Panc1 (cell line): ENCODE measurements at regions not wholly inside any gene's neighbourhood (a gene's known extent, or its start where the extent isn't known, plus 50 kb on each side); places are given as distances from the start of the nearest gene placed in this dataset.

Experiments
- POLR2AphosphoS5 ChIP-seq: IDR thresholded peaks from 2 replicates; pipeline ENCODE4 v1.6.1; 2012; ENCODE audit warnings: mild to moderate bottlenecking, low read depth, low read length, moderate library complexity
- SIN3A ChIP-seq: IDR thresholded peaks from 2 replicates; pipeline ENCODE4 v1.6.1; 2012; ENCODE audit warnings: low read depth, mild to moderate bottlenecking, low read length, moderate library complexity, borderline replicate concordance; ENCODE audit not compliant: insufficient read depth
- TF ChIP-seq, protein P1 (sequence below): fragments of 450-650 bp; IDR thresholded peaks from 2 replicates; pipeline ENCODE4 v1.5.1; 2017; ENCODE audit warnings: mild to moderate bottlenecking

DNA sequence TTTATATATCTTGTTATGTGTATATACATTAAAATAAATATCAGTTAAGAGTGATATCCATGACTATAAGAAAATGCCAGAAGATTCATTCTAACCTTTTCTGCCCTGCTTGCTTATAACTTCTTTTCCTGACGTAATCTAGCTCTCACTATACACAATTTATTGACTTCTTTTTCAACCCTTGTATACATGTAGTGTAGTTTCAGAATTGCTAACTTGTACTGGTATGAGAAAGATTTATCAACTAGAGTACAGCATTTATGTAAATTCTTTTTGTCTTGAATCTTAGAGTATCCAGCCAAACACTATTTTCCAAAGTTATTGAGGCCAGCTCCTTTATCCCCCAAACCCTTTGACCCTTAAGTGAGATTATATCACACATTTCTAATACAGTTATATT, 798.0 kb upstream of the RAB6C start:
- TF ChIP-seq POLR2AphosphoS5 (no peak), SIN3A (no peak)
- TF ChIP-seq, protein P1, sequence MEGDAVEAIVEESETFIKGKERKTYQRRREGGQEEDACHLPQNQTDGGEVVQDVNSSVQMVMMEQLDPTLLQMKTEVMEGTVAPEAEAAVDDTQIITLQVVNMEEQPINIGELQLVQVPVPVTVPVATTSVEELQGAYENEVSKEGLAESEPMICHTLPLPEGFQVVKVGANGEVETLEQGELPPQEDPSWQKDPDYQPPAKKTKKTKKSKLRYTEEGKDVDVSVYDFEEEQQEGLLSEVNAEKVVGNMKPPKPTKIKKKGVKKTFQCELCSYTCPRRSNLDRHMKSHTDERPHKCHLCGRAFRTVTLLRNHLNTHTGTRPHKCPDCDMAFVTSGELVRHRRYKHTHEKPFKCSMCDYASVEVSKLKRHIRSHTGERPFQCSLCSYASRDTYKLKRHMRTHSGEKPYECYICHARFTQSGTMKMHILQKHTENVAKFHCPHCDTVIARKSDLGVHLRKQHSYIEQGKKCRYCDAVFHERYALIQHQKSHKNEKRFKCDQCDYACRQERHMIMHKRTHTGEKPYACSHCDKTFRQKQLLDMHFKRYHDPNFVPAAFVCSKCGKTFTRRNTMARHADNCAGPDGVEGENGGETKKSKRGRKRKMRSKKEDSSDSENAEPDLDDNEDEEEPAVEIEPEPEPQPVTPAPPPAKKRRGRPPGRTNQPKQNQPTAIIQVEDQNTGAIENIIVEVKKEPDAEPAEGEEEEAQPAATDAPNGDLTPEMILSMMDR, result no peak
